ENCODE measurements at regions not wholly inside any gene's neighbourhood (a gene's known extent, or its start where the extent isn't known, plus 50 kb on each side); places are given as distances from the start of the nearest gene placed in this dataset.

- H3K4me3 ChIP-seq (ENCODE audit: low read depth, low read length): no peak overlapping the region
- POLR2A ChIA-PET: no interaction called here
Measured at GRCh38 chr6:167506443-167507301, 181.8 kb downstream of the TTLL2 start.

GRCh38 chr6:167507376-167507945 is 182.6 kb downstream of the TTLL2 start:
- CTCF ChIA-PET: no interaction called here
- no peak for DNase-seq (ENCODE audit: low read depth)
- POLR2A ChIA-PET: no interaction called here
- Histone ChIP-seq H3K27me3 (ENCODE audit: control insufficient read depth, insufficient read depth, low read length) (no peaks in the 10 kb centered on the region), H3K36me3 (ENCODE audit: control insufficient read depth, insufficient read depth, low read length) (no peaks in the 10 kb centered on the region), H3K4me3 (ENCODE audit: low read depth, low read length) (no peak overlapping the region)
- TF ChIP-seq, protein P1, sequence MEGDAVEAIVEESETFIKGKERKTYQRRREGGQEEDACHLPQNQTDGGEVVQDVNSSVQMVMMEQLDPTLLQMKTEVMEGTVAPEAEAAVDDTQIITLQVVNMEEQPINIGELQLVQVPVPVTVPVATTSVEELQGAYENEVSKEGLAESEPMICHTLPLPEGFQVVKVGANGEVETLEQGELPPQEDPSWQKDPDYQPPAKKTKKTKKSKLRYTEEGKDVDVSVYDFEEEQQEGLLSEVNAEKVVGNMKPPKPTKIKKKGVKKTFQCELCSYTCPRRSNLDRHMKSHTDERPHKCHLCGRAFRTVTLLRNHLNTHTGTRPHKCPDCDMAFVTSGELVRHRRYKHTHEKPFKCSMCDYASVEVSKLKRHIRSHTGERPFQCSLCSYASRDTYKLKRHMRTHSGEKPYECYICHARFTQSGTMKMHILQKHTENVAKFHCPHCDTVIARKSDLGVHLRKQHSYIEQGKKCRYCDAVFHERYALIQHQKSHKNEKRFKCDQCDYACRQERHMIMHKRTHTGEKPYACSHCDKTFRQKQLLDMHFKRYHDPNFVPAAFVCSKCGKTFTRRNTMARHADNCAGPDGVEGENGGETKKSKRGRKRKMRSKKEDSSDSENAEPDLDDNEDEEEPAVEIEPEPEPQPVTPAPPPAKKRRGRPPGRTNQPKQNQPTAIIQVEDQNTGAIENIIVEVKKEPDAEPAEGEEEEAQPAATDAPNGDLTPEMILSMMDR (IDR thresholded peaks at IDR 0.05; ENCODE audit: insufficient read depth, low read depth, low read length): no peak

More at GRCh38 chr6:167506443-167507301, 181.8 kb downstream of the TTLL2 start:
- no peak for DNase-seq (ENCODE audit: low read depth)
- Histone ChIP-seq H3K27me3 (ENCODE audit: control insufficient read depth, insufficient read depth, low read length) (no peaks in the 10 kb centered on the region), H3K36me3 (ENCODE audit: control insufficient read depth, insufficient read depth, low read length) (no peaks in the 10 kb centered on the region)
- CTCF ChIA-PET: no interaction called here
- TF ChIP-seq, protein P1 (IDR thresholded peaks at IDR 0.05; ENCODE audit: insufficient read depth, low read depth, low read length): no peak

DNA sequence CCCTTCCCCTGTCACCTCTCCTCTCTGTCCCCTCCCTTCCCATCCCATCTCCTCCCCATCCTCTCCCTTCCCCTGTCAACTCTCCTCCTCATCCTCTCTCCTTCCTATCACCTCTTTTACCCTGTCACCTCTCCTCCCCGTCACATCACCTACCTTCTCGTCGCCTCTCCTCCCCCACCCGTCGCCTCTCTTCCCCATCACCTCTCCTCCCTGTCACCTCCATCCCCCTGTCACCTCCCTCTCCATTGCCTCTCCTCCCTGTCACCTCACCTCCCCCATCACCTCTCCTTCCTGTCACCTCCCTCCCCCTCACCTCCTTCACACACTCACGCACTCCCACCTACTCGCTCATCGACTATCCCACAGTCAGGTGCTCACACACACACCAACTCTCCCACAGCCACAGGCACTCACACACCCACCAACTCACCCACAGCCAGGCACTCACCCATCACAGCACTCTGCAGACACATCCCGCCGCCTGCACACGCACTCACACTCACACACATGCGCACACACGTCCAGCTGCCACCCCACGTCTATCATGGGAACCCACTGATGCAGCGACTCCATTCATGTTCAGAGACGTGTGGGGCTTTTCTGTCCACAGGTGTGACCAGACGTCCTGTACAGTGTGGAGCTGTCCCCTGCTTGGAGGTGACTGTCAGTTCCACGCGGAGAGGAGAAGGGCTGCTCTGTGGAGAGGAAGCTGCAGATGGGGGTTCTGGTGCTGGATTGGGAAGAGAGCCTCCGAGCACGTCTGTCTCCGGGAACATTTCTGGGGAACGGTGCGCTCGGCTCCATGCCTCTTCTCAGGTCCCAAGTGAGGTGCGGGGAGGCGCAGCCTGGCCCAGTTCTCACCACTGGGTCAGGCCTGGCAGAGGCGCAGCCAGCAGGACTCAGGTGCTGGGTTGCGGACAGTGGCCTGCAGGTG is 184.3 kb downstream of the TTLL2 start:
- DNase-seq (ENCODE audit: low read depth): no peak
- H3K27me3 ChIP-seq (ENCODE audit: control insufficient read depth, insufficient read depth, low read length): no peaks in the 10 kb centered on the region
- CTCF ChIA-PET: interaction anchor here (0.6 kb wide), 1 partner anchor 46 kb away, joined by 3 read pairs; no protein-coding TSS in a partner anchor
- H3K36me3 ChIP-seq (ENCODE audit: control insufficient read depth, insufficient read depth, low read length): no peaks in the 10 kb centered on the region
- TF ChIP-seq, protein P1 (IDR thresholded peaks at IDR 0.05; ENCODE audit: insufficient read depth, low read depth, low read length): no peak
- POLR2A ChIA-PET: no interaction called here
- H3K4me3 ChIP-seq (ENCODE audit: low read depth, low read length): no peak overlapping the region

GRCh38 chr6:167509853-167510220 is 185.0 kb downstream of the TTLL2 start:
- no peaks in the 10 kb centered on the region for H3K36me3 ChIP-seq (ENCODE audit: control insufficient read depth, insufficient read depth, low read length)
- ChIA-PET POLR2A (no interaction called here), CTCF (no interaction called here)

More at GRCh38 chr6:167509853-167510220, 185.0 kb downstream of the TTLL2 start:
- TF ChIP-seq, protein P1 (IDR thresholded peaks at IDR 0.05; ENCODE audit: insufficient read depth, low read depth, low read length): no peak
- no peak for DNase-seq (ENCODE audit: low read depth)
- no peaks in the 10 kb centered on the region for H3K27me3 ChIP-seq (ENCODE audit: control insufficient read depth, insufficient read depth, low read length)
- H3K4me3 ChIP-seq (ENCODE audit: low read depth, low read length): no peak overlapping the region
